MM.1S (cell line): ENCODE measurements at regions not wholly inside any gene's neighbourhood (a gene's known extent, or its start where the extent isn't known, plus 50 kb on each side); places are given as distances from the start of the nearest gene placed in this dataset.

Experiments
- DNase-seq: peaks from one replicate; pipeline ENCODE4 v3.0.0-alpha.2; 2015
- H2AFZ ChIP-seq: fragments of 300-600 bp; sonication (generic); 2 replicates; pipeline ENCODE4 v1.6.0; 2016; ENCODE audit warnings: antibody characterized with exemption, low read length
- H3F3A ChIP-seq: fragments of 300-600 bp; sonication (generic); 2 replicates; pipeline ENCODE4 v1.6.1; 2016; ENCODE audit warnings: mild to moderate bottlenecking, antibody characterized with exemption, low read length, moderate library complexity, mixed read lengths; ENCODE audit not compliant: insufficient read depth
- H3K27ac ChIP-seq: fragments of 300-600 bp; sonication (generic); 2 replicates; pipeline ENCODE4 v1.5.1; 2016; ENCODE audit warnings: mild to moderate bottlenecking, low read length
- H3K27me3 ChIP-seq: fragments of 300-600 bp; sonication (generic); replicated peaks from 2 replicates; pipeline ENCODE4 v1.6.0; 2016; ENCODE audit warnings: low read length; ENCODE audit not compliant: insufficient read depth
- H3K36me3 ChIP-seq: fragments of 300-600 bp; sonication (generic); replicated peaks from 2 replicates; pipeline ENCODE4 v1.6.1; 2016; ENCODE audit warnings: mild to moderate bottlenecking, low read length, mixed read lengths; ENCODE audit not compliant: insufficient read depth
- H3K4me1 ChIP-seq: fragments of 300-600 bp; sonication (generic); 2 replicates; pipeline ENCODE4 v1.6.1; 2016; ENCODE audit warnings: low read length, mixed read lengths
- H3K4me2 ChIP-seq: fragments of 300-600 bp; sonication (generic); 2 replicates; pipeline ENCODE4 v1.6.0; 2016; ENCODE audit warnings: low read depth, low read length
- H3K4me3 ChIP-seq: fragments of 300-600 bp; sonication (generic); 2 replicates; pipeline ENCODE4 v1.5.1; 2016; ENCODE audit warnings: low read length, mixed read lengths
- H3K79me2 ChIP-seq: fragments of 300-600 bp; sonication (generic); 2 replicates; pipeline ENCODE4 v1.6.1; 2016; ENCODE audit warnings: mixed run types, low read length, mixed read lengths
- H3K9ac ChIP-seq: fragments of 300-600 bp; sonication (generic); 2 replicates; pipeline ENCODE4 v1.6.1; 2016; ENCODE audit warnings: low read length, mixed read lengths
- H3K9me2 ChIP-seq: fragments of 300-600 bp; sonication (generic); replicated peaks from 2 replicates; pipeline ENCODE4 v1.6.1; 2016; ENCODE audit warnings: mild to moderate bottlenecking, low read length, mixed read lengths; ENCODE audit not compliant: insufficient read depth
- H3K9me3 ChIP-seq: fragments of 300-600 bp; sonication (generic); replicated peaks from 2 replicates; pipeline ENCODE4 v1.6.1; 2016; ENCODE audit warnings: mild to moderate bottlenecking, low read length, mixed read lengths; ENCODE audit not compliant: insufficient read depth
- H4K20me1 ChIP-seq: fragments of 300-600 bp; sonication (generic); 2 replicates; pipeline ENCODE4 v1.6.1; 2016; ENCODE audit warnings: mild to moderate bottlenecking, low read length, moderate library complexity, mixed read lengths; ENCODE audit not compliant: insufficient read depth
- CTCF ChIP-seq: fragments of 300-600 bp; sonication (generic); IDR thresholded peaks from 2 replicates; pipeline ENCODE4 v1.5.1; 2016; ENCODE audit warnings: antibody characterized with exemption, low read length, mixed read lengths
- EZH2 ChIP-seq: fragments of 300-600 bp; sonication (generic); optimal IDR thresholded peaks from 2 replicates; pipeline ENCODE3; 2017; ENCODE audit warnings: low read depth, mild to moderate bottlenecking, antibody characterized with exemption, low read length, mixed read lengths
- EZH2phosphoT487 ChIP-seq: fragments of 300-600 bp; sonication (generic); IDR thresholded peaks from 2 replicates; pipeline ENCODE4 v1.6.1; 2018; ENCODE audit warnings: antibody characterized with exemption, low read length

GRCh38 chr11:95585069-95585751 is 204.4 kb downstream of the FAM76B start:
- TF ChIP-seq EZH2: no peak
- TF ChIP-seq CTCF: no peak
- no peak for TF ChIP-seq EZH2phosphoT487
- Histone ChIP-seq H3K4me3 (no peak overlapping the region), H3K79me2 (no peaks in the 10 kb centered on the region), H3K4me1 (no peaks in the 10 kb centered on the region), H3K9ac (no peak overlapping the region), H2AFZ (no peak overlapping the region), H3K9me2 (no peaks in the 10 kb centered on the region), H3K27ac (no peak overlapping the region), H4K20me1 (no peaks in the 10 kb centered on the region), H3F3A (no peaks in the 10 kb centered on the region), H3K36me3 (no peaks in the 10 kb centered on the region), H3K4me2 (no peak overlapping the region), H3K9me3 (no peaks in the 10 kb centered on the region), H3K27me3 (no peaks in the 10 kb centered on the region)
- DNase-seq: no peak

GRCh38 chr11:95584589-95584988 is 205.0 kb downstream of the FAM76B start:
- no peaks in the 10 kb centered on the region for H4K20me1 ChIP-seq
- no peak overlapping the region for H2AFZ ChIP-seq
- no peak for TF ChIP-seq CTCF
- TF ChIP-seq EZH2phosphoT487: no peak
- no peak for TF ChIP-seq EZH2
- no peaks in the 10 kb centered on the region for H3K79me2 ChIP-seq
- no peaks in the 10 kb centered on the region for H3K36me3 ChIP-seq
- no peaks in the 10 kb centered on the region for H3K9me2 ChIP-seq
- DNase-seq: no peak
- no peaks in the 10 kb centered on the region for H3K9me3 ChIP-seq
- H3K9ac ChIP-seq: no peak overlapping the region
- H3K4me3 ChIP-seq: no peak overlapping the region
- no peak overlapping the region for H3K27ac ChIP-seq
- no peaks in the 10 kb centered on the region for H3K27me3 ChIP-seq
- H3F3A ChIP-seq: no peaks in the 10 kb centered on the region
- no peaks in the 10 kb centered on the region for H3K4me1 ChIP-seq
- no peak overlapping the region for H3K4me2 ChIP-seq

- TF ChIP-seq EZH2: no peak
- Histone ChIP-seq H2AFZ (no peak overlapping the region), H3K9me3 (no peaks in the 10 kb centered on the region), H3F3A (no peaks in the 10 kb centered on the region), H3K9ac (no peak overlapping the region), H3K27me3 (no peaks in the 10 kb centered on the region), H3K9me2 (no peaks in the 10 kb centered on the region), H3K4me2 (no peak overlapping the region), H3K4me1 (no peaks in the 10 kb centered on the region), H3K4me3 (no peak overlapping the region), H3K79me2 (no peaks in the 10 kb centered on the region), H3K36me3 (no peaks in the 10 kb centered on the region), H3K27ac (no peak overlapping the region), H4K20me1 (no peaks in the 10 kb centered on the region)
- DNase-seq: no peak
Measured at GRCh38 chr11:95584180-95584579, 205.4 kb downstream of the FAM76B start.

GRCh38 chr11:95577716-95578460 is 211.7 kb downstream of the FAM76B start:
- Histone ChIP-seq H3K4me3 (no peak overlapping the region), H3K9me2 (no peaks in the 10 kb centered on the region), H3K79me2 (no peaks in the 10 kb centered on the region), H3K36me3 (no peaks in the 10 kb centered on the region), H3F3A (no peaks in the 10 kb centered on the region), H4K20me1 (no peaks in the 10 kb centered on the region), H2AFZ (no peak overlapping the region), H3K4me2 (no peak overlapping the region), H3K4me1 (no peaks in the 10 kb centered on the region), H3K27ac (no peak overlapping the region), H3K27me3 (no peaks in the 10 kb centered on the region), H3K9me3 (no peaks in the 10 kb centered on the region), H3K9ac (no peak overlapping the region)
- DNase-seq: no peak
- TF ChIP-seq EZH2phosphoT487 (no peak), EZH2 (no peak), CTCF (no peak)
